HG03135 (cell line): ENCODE measurements at regions not wholly inside any gene's neighbourhood (a gene's known extent, or its start where the extent isn't known, plus 50 kb on each side); places are given as distances from the start of the nearest gene placed in this dataset.
"Not testable (repeated sequence)": the region's sequence is repeated elsewhere in the genome, so short reads cannot be mapped to it uniquely, and the experiment has no call there.

Source experiments
- ATAC-seq: cut with Tn5 transposase; IDR thresholded peaks from one replicate; pipeline ENCODE4 v1.9.1; 2021; ENCODE audit warnings: mild to moderate bottlenecking, moderate library complexity; ENCODE audit not compliant: unreplicated experiment

DNA sequence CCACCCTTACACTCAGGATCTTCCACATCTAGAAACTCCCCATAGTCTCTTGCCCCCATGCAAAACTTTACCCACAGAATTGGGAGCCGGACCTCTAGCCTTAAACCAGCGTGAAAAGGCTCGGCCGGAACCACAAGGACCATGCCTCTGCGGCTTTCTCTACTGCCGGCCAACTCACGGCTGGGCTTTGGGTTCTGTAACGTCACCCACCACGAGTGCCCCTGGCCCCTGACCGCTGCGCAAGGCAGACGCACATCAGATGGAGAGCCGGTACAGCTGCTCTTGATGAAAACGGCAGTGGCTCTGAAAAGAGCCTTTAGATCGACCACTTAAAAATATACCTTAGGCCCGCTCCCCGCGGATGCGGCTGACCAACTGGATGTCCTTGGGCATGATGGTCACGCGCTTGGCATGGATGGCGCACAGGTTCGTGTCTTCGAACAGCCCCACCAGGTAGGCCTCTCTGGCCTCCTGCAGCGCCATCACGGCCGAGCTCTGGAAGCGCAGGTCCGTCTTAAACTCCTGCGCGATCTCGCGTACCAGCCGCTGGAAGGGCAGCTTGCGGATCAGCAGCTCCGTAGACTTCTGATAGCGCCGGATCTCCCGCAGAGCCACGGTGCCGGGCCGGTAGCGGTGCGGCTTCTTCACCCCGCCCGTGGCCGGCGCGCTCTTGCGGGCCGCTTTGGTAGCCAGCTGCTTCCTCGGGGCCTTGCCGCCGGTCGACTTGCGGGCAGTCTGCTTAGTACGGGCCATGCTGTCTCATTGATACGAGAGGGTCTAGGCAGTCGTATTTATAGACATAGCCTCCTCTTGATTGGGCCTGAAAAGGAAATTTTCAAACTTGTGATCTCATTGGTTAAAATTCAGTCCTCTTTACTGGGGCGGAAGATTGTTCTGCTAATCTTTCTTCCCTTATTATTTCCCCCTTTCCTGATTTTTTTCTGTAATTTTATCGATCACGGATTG, 66.3 kb downstream of the FAM72C start:
- not testable (repeated sequence) for ATAC-seq

DNA sequence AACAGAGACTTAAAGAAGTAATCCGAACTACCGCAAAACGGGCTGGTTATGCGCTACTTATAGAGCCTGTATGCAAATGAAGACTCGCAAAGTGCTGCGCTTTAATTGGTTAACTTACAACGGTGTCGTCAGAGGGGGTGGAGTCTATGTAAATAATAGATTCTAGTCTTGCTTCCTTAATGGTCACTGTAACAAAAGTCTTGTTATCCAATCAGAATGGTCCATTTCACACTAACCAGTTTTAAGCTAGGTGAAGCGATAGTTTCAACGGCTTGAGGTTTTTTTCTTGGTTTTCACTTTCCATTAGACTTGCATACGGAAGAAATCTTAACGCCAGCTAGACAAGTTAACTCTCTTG, 67.2 kb downstream of the FAM72C start:
- ATAC-seq = not testable (repeated sequence)

DNA sequence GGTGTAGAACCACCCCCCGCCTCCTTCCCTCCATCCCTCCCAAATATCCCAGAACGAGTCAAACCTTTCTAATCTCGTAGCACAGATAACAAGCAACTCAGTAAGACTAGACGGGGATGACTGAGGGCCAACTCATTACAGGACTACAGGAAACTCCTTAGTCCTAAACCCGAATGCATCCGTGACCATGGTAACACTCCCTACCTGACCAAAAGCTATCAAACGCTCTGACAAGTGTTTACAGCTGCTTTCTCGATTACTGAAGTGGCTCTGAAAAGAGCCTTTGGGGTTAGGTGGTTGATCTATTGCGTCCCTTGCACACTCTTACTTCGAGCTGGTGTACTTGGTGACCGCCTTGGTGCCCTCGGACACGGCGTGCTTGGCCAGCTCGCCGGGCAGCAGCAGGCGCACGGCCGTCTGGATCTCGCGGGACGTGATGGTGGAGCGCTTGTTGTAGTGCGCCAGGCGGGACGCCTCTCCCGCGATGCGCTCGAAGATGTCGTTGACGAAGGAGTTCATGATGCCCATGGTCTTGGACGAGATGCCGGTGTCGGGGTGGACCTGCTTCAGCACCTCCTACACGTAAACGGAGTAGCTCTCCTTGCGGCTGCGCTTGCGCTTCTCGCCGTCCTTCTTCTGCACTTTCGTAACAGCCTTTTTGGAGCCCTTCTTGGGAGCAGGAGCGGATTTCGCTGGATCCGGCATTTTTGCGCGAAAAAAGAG, 67.7 kb downstream of the FAM72C start:
- ATAC-seq = not testable (repeated sequence)

DNA sequence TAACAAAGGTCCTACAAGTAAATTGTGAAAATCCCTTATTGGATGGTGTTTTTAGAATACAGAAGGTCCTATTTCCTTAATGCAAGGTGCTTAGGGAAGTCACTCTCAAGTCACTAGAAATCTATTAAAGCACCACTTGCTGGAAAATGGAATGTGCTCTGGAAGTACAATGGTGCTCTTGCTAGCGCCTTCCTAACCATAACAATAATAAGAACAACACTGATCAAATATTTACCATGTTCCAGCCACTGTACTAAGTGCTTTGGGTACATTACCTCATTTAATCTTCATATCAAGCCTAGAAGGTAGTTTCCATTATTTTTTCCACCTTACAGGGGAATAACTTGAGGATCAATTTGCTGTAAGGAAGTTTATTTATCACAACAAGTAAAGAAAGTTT, 75.4 kb downstream of the FAM72C start:
- ATAC-seq = not testable (repeated sequence)

DNA sequence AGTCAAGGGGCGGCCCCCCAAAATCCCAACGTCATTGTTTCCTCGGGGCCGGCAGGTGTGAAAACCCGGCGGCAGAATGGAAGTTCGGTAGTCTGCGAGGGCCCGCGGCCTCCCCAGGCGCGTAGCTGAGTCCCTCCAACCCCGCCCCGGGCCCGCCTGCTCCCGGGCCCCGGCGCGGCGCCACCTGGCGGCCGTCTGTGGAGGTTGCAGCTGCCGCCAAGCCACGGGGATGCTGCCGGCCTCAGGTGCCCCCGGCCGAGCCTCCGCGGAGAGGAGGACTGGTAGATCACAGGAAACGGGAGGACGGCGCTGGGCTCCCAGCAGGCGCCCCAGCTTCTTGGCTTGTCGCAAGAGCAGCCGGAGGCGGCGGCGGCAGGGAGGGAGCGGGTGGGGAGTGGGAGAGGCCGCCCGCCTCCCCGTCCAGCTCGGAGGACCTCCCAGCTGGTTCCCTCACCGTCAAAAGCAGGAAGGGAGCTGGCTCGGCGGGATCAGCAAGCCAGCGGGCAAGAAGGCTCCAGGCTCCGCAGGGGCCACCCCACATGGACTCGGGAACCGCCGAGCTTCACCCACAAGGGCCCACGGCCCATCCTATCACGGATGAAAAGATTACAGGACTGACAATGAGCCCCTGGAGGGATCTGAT, 86.7 kb downstream of the FAM72C start:
- peak; percentile 91 for ATAC-seq

DNA sequence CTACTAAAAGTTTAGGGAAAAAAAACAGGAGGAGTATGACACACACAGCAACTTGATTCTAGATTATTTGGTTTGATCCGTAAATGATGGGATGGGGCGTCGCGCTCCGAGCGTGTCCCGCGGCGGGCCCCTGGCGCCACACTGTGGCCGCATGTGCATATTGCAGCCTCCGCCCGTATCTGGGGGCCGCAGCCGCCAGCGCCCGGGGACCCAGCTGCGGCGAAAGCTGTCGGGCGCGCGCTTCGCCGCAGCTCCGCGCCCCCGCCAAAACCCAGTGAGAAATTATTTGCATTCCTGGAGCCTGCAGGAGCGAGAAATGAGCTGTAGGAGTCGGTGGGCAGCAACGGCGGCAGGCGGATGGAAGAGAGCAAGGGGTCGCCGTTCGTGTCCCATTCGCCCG, 87.3 kb downstream of the FAM72C start:
- ATAC-seq = peak; percentile 86

DNA sequence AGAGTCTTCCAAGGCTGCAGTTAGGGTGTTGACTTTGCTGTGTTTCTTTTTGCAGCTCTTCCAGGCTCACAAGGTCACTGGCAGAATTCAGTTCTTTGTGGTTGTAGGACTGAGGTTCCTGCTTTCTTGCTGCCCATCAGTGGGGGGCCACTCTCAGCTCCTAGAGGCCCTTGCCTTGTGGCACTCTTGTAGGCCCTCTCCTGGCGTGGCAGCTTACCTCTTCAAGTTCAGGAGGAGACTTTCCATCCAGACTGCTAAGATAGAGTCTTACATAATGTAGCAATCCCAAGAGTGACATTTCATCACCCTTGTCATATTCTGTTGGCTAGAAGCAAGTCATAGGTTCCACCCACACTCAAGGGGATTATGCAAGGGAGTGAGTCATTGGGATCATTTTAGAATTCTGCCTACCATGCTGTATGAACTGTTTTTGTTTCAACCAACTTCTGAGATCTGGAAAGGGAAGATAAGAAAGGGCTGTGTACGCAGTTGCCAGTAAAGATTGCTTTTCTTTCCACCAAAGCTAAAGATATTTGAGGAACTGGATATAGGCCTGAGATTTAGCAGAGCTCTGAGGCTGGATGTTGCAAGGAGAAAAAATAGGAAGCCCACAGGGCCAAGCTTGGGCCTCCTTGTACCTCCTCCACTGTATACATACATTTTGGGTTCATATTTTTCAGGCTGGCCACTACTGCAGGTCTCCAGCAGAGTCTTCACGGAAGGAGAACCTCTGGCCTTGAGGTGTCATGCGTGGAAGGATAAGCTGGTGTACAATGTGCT, 91.8 kb downstream of the FAM72C start:
- ATAC-seq = not testable (repeated sequence)

DNA sequence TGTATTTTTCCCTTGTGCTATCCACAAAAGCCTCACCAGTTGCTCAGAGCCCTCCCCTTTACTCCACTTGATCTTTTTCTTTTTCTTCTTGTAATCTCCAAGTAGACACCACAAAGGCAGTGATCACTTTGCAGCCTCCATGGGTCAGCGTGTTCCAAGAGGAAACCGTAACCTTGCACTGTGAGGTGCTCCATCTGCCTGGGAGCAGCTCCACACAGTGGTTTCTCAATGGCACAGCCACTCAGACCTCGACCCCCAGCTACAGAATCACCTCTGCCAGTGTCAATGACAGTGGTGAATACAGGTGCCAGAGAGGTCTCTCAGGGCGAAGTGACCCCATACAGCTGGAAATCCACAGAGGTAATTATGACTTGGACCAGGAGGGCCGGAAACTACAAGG, 95.8 kb downstream of the FAM72C start:
- ATAC-seq = not testable (repeated sequence)

DNA sequence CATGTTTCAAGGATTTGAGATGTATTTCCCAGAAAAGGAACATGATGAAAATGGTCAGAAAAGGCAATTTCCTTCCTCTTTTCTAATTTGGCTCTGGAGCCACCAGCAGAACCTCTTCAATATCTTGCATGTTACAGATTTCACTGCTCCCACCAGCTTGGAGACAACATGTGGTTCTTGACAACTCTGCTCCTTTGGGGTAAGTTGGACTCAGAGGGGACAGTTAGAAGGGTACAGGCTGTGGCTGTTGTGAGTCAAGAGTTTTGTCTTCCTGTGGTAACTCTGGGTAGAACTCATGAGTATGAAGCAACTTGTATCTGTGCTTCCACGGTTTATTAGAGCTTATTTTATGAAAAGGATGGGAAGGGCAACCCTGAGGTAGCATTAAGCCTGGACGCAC, 97.2 kb downstream of the FAM72C start:
- not testable (repeated sequence) for ATAC-seq

DNA sequence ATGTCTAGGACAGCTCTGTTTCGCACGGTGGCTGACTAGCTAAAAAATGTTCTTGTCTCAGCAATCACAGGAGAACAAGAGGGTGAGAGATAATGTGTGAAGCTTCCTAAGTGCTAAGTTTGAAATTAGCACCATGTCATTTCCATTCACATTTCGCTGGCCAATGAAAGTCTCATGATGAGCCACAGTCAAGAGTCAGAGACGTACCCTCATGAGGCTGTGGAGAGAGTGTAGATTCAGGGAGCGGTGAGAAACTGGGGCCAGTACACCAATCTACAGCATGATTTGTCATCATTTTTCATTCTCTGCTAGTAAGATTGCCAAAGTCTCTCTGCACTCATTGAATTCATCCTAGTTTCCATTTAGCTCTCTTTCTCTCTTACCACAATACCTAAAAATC, 98.1 kb downstream of the FAM72C start:
- not testable (repeated sequence) for ATAC-seq

DNA sequence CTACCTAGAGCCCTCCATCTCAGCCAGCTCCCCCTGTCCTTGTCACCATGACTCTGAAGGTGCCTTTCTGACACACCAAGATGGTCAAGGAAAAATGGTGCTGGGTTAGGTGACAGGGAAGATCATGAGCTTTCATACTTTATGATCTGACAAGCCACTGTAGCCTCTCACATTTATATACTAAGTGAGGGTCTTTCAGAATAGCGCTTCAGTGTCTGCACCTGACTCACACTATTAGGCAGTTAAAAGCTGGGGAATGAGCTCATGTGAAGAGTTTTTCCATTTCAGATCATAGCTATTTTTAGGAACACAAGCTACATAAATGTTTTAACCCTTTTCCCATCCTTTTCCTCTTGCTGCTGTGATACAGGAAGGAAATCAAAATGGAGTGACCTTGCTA, 101.4 kb downstream of the FAM72C start:
- not testable (repeated sequence) for ATAC-seq

DNA sequence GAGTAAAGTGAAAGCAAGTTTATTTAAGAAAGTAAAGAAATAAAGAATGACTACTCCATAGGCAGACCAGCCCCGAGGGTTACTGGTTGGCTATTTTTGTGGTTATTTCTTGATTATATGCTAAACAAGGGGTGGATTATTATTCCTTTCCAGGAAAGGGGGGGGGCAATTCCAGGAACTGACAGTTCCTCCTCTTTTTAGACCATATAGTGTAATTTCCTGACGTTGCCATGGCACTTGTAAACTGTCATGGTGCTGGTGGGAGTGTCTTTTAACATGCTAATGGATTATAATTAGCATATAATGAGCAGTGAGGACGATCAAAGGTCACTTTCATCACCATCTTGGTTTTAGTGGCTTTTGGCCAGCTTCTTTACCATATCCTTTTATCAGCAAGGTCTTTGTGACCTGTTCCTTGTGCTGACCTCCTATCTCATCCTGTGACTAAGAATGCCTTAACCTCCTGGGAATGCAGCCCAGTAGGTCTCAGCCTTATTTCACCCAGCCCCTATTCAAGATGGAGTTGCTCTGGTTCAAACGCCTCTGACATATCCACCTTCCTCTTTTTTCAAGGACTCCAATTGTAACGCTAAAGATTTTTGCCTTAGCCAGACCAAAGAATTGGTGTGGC, 104.1 kb downstream of the FAM72C start:
- ATAC-seq = not testable (repeated sequence)

DNA sequence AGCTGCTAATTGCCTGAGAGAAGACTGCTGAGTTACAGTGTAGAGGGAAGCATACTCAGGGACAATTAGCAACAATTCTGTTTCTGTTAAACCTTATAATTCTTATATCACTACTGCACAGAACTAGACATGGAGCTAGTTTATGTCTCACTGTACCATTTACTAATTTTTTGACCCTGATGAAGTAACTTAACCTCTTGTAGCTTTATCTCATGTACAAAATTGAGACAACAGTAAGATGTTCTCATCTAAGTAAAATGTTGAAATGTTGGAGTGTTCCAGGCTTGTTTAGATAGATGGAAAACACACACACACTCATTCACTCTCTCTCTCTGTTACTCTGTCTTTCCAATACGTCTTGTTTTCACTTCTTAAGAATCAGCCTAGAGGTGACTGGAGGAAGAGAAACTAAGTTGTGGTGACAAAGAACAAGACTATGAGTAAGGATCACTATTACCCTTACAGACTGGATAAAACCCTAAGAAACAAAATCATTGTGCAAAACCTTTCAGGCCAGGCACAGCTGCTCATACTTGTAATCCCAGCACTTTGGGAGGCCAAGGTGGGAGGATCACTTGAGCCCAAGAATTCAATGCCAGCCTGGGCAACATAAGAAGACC, 107.8 kb downstream of the FAM72C start:
- peak; percentile 81 for ATAC-seq

DNA sequence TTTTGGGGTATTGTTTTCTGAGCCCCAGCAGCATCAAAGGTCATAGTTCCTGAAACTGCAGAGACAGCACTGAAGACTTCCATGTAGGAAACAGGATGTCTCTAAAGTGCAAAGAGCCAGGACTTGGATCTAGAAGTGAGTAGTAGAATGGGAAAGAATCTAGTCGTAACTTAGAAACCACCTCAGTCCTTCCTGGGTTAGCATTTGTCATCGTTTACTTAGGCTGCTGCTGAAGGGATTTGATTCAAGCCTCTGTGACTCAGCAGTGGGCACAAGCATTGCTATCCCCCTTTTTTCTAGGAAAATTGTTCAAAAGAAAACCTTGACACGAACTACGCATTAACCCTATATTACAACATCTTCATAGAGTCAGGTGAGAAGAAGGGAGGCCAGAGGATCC, 109.1 kb downstream of the FAM72C start:
- ATAC-seq = not testable (repeated sequence)

DNA sequence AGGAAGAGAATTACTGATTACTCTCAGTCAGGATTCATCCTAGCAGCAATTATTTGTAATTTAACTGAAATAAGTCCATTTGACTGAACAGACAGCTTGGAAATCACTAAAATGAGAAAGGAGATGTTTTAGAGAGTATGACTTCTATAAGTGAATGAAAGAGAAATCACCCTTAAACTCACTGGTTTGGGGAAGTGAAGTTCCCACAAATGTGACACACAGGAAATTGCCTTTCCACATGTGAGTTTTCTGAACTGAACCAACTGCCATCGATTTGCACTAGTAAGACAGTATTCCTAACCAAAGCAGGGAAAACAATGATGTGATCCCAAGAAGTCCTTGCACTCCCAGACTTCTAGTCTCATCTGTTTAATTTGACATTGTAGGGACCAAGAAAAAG, 110.5 kb downstream of the FAM72C start:
- ATAC-seq = not testable (repeated sequence)

DNA sequence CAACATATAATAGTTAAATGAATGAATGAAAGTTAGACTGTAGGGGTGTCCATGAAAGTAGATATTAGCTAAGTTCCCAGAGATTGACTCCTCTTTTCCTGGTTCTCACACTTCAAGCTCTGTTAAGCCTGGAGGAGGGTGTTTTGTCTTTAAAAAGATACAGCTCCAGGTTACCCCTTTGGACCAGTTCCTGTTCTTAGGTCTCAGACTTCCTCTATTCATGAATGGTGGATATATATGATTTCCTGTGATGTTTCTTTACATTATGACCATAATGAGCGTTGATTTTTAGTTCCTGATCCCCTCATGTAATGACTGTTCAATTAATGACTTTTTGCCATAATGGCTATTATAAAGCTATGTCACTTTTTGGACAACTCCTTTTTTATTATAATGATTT, 115.9 kb downstream of the FAM72C start:
- not testable (repeated sequence) for ATAC-seq

DNA sequence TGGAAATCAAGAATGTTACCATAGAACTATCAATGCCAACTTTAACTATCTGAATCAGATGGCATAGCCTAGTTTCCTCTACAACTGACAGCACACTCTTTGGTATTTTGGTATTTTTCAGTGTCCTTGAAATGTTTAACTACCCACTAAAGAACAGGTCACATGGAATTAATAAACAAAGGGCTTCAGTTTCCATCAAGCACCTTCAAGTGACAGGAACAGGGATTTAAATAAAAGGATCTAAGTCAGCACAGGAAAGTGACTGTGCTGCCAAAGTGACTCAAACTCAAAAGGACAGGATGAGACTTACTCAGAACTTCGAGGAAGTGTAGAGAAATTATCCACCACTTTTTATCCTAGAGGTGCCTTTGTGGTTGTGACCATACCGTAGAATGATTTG, 117.7 kb downstream of the FAM72C start:
- not testable (repeated sequence) for ATAC-seq

DNA sequence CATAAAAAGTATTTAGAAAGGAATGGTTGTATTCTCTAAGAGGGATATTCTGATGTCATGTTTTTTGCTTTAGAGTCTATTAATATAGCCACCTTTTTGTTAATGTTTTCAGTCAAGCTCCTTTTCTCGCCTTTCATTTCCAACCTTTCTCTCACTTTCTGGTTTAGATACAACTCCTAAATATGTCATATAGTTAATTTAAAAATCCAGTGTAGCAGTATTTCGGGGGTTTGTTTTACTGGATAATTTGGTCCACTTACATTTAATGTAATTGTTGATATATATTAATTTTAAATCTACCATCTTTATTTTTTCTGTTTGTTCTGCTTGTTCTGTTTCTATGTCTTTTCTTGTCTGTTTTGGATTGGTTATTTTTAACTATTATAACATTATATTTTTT, 121.1 kb downstream of the FAM72C start:
- not testable (repeated sequence) for ATAC-seq

DNA sequence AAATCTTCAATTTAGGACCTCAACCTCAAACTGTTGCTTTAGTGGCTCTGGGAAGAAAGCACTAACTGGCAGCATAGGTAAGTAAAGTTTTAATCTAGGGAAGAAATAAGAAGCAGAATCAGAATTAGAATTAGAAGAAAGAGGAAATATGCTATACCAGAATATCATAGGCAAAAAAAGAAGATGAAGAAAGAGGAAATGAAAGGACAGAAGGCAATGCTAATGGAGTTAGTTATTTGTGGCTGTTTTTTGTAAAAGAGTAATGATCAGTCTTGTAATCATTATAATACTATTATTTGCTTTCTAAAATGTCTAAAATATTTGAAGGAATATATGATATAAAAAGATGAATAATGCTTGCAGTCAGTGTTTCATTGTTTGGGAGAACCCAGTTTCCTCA, 122.9 kb downstream of the FAM72C start:
- not testable (repeated sequence) for ATAC-seq

DNA sequence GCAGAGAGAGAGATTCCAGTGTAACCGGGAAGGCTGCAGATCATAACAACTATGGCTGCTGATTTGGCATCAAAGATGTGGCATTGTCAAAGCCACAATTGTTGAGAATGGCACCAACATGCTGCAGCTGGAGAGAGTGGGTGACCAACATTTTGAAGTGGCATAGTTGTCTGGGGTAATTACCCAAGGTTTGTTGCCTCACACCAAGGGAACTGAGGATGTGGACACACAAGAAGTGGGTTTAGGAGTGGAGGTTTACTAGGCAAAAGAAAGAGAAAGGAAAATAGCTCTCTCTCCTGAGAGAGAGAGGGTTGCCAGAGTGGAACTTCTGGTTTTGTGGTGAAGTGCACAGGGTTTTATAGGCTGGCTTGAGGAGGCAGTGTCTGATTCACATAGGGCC, 126.6 kb downstream of the FAM72C start:
- ATAC-seq = not testable (repeated sequence)
